ENCODE measurements at regions not wholly inside any gene's neighbourhood (a gene's known extent, or its start where the extent isn't known, plus 50 kb on each side); places are given as distances from the start of the nearest gene placed in this dataset.

- peak; percentile 48 for DNase-seq (ENCODE audit: low read depth)
Measured at GRCh38 chr3:43894176-43895049, 203.7 kb downstream of the ABHD5 start.

GRCh38 chr3:43895573-43895972, 204.8 kb downstream of the ABHD5 start:
- no peak for DNase-seq (ENCODE audit: low read depth)

GRCh38 chr3:43902415-43902814, 211.7 kb downstream of the ABHD5 start:
- DNase-seq (ENCODE audit: low read depth): no peak

- no peak for DNase-seq (ENCODE audit: low read depth)
Measured at GRCh38 chr3:43905157-43905556, 214.4 kb downstream of the ABHD5 start.

- peak; percentile 7 for DNase-seq (ENCODE audit: low read depth)
Measured at GRCh38 chr3:43906849-43907507, 216.2 kb downstream of the ABHD5 start.

GRCh38 chr3:43907508-43907858, 216.7 kb downstream of the ABHD5 start:
- DNase-seq (ENCODE audit: low read depth): no peak

GRCh38 chr3:43908456-43908855, 217.7 kb downstream of the ABHD5 start:
- DNase-seq (ENCODE audit: low read depth): no peak

- DNase-seq (ENCODE audit: low read depth): no peak
Measured at GRCh38 chr3:43909149-43909548, 218.4 kb downstream of the ABHD5 start.

GRCh38 chr3:43910750-43911149, 220.0 kb downstream of the ABHD5 start:
- no peak for DNase-seq (ENCODE audit: low read depth)

GRCh38 chr3:43913036-43913948, 222.6 kb downstream of the ABHD5 start:
- no peak for DNase-seq (ENCODE audit: low read depth)

GRCh38 chr3:43914269-43914668, 223.5 kb downstream of the ABHD5 start:
- DNase-seq (ENCODE audit: low read depth): no peak

GRCh38 chr3:43915546-43915945, 224.8 kb downstream of the ABHD5 start:
- DNase-seq (ENCODE audit: low read depth): no peak

- no peak for DNase-seq (ENCODE audit: low read depth)
Measured at GRCh38 chr3:43917361-43917760, 226.6 kb downstream of the ABHD5 start.

- peak; percentile 53 for DNase-seq (ENCODE audit: low read depth)
Measured at GRCh38 chr3:43919029-43919428, 228.3 kb downstream of the ABHD5 start.

GRCh38 chr3:43921056-43921648, 230.4 kb downstream of the ABHD5 start:
- no peak for DNase-seq (ENCODE audit: low read depth)

GRCh38 chr3:43922374-43922773, 231.6 kb downstream of the ABHD5 start:
- no peak for DNase-seq (ENCODE audit: low read depth)

GRCh38 chr3:43923104-43923882, 232.6 kb downstream of the ABHD5 start:
- DNase-seq (ENCODE audit: low read depth): no peak

GRCh38 chr3:43926055-43926454, 235.3 kb downstream of the ABHD5 start:
- no peak for DNase-seq (ENCODE audit: low read depth)

GRCh38 chr3:43932921-43933320, 242.2 kb downstream of the ABHD5 start:
- no peak for DNase-seq (ENCODE audit: low read depth)

- peak; percentile 39 for DNase-seq (ENCODE audit: low read depth)
Measured at GRCh38 chr3:43948013-43948412, 257.3 kb downstream of the ABHD5 start.

- DNase-seq (ENCODE audit: low read depth): no peak
Measured at GRCh38 chr3:43949594-43949993, 258.9 kb downstream of the ABHD5 start.

Data from Daoy (cell line).